Ovary (tissue), 7 donors: ENCODE measurements at regions not wholly inside any gene's neighbourhood (a gene's known extent, or its start where the extent isn't known, plus 50 kb on each side); places are given as distances from the start of the nearest gene placed in this dataset.

Source experiments
- DNase-seq, 5 donors: peaks; one replicate each; pipeline ENCODE4 v3.0.0-alpha.2; 2019 to 2020
- H3K27ac ChIP-seq, 2 donors: fragments of 200-600 bp; one replicate each; pipeline versions ENCODE4 v1.5.1 to v1.8.0; 2019 to 2022
- H3K27me3 ChIP-seq: fragments of 200-600 bp; one replicate; pipeline ENCODE4 v1.8.0; 2022
- H3K36me3 ChIP-seq: fragments of 200-600 bp; sonication (generic); one replicate; pipeline ENCODE4 v1.5.1; 2019
- H3K4me1 ChIP-seq: one replicate; pipeline ENCODE4 v1.8.1; 2013; ENCODE audit warnings: mild to moderate bottlenecking, moderate library complexity; ENCODE audit not compliant: insufficient read depth
- H3K4me3 ChIP-seq: fragments of 200-600 bp; sonication (generic); one replicate; pipeline ENCODE4 v1.5.1; 2017
- H3K9me3 ChIP-seq, 2 donors: fragments of 200-600 bp in 1 of 2; sonication (generic) in 1 of 2; one replicate each; pipeline versions ENCODE4 v1.5.1 to v1.8.1; 2013 to 2019; ENCODE audit warnings: mild to moderate bottlenecking in 1 of 2, moderate library complexity in 1 of 2
- CTCF ChIP-seq, 3 donors: fragments of 450-650 bp in 2 of 3; fragments of 200-600 bp in 1 of 3; IDR thresholded peaks; one replicate each; pipeline versions ENCODE4 v1.5.1 to v1.8.0; 2016 to 2022; ENCODE audit warnings: antibody characterized with exemption in 3 of 3, mild to moderate bottlenecking in 1 of 3
- EP300 ChIP-seq: sonication (generic); formaldehyde crosslinking; IDR thresholded peaks from one replicate; pipeline ENCODE4 v1.6.1; 2017; ENCODE audit warnings: antibody characterized with exemption
- POLR2A ChIP-seq: fragments of 450-650 bp; IDR thresholded peaks from one replicate; pipeline ENCODE4 v1.6.1; 2017; ENCODE audit warnings: antibody characterized with exemption, mild to moderate bottlenecking, moderate library complexity
- WGBS, 3 donors: extraction: QIAGEN DNeasy Blood & Tissue Kit in 1 of 3; methylation state at CpG; one replicate each; pipeline versions ENCODE4 v1.1.5 to v1.1.7; 2013 to 2017; 5-methylcytosine and 5-hydroxymethylcytosine counted together
- intact Hi-C, 4 donors: fragments of 100-400 bp; cut with DNase I; formaldehyde crosslinking; loops; one replicate each; pipeline versions ENCODE4 v1.11.0 to v1.15.1; 2022 to 2023
- donor health status: DM: no; HTN: no; CAD: no; lungs with moderate emphysema.
- donor health status: DM: no; HTN: no; CAD: no.
- donor health status: Bipolar disorder and iron deficiency.
- donor health status: DM: no; HTN: no; CAD: no.
- donor health status: DM: yes; HTN: yes; CAD: no.

GRCh38 chr1:201597551-201598230, 58.8 kb downstream of the NAV1 start:
- Histone ChIP-seq H3K27ac (no peak overlapping the region), H3K27me3 (no peaks in the 10 kb centered on the region), H3K4me1 (no peaks in the 10 kb centered on the region), H3K9me3 (no peaks in the 10 kb centered on the region), H3K36me3 (no peaks in the 10 kb centered on the region), H3K4me3 (no peak overlapping the region)
- 55 to 65% (median 59%) methylated on average over 15 of the region's 15 CpGs for WGBS, 3 donors
- peak in 1 of 5 donors; percentile 27 for DNase-seq
- TF ChIP-seq CTCF (IDR thresholded peaks at IDR 0.05), result no peak
- no peak for TF ChIP-seq POLR2A
- TF ChIP-seq EP300, result no peak
- intact Hi-C loops, result no loop called here

- Histone ChIP-seq H3K9me3 (no peaks in the 10 kb centered on the region), H3K4me1 (no peaks in the 10 kb centered on the region), H3K27ac (no peak overlapping the region), H3K27me3 (no peaks in the 10 kb centered on the region), H3K36me3 (no peaks in the 10 kb centered on the region), H3K4me3 (no peak overlapping the region)
- 80 to 87% (median 85%) methylated on average over 10 of the region's 10 CpGs for WGBS, 3 donors
- no peak for TF ChIP-seq EP300
- TF ChIP-seq POLR2A, result no peak
- no peak for TF ChIP-seq CTCF (IDR thresholded peaks at IDR 0.05)
- intact Hi-C loops, result no loop called here
- DNase-seq, result no peak
Observed at GRCh38 chr1:201598396-201598795, 59.5 kb downstream of the NAV1 start.

- intact Hi-C loops, result no loop called here
- no peaks in the 10 kb centered on the region for H3K36me3 ChIP-seq
- H3K9me3 ChIP-seq, result no peaks in the 10 kb centered on the region
- no peak overlapping the region for H3K4me3 ChIP-seq
- DNase-seq, result no peak
- no peaks in the 10 kb centered on the region for H3K27me3 ChIP-seq
- H3K4me1 ChIP-seq, result no peaks in the 10 kb centered on the region
- no peak overlapping the region for H3K27ac ChIP-seq
- no peak for TF ChIP-seq CTCF (IDR thresholded peaks at IDR 0.05)
- TF ChIP-seq POLR2A, result no peak
- no peak for TF ChIP-seq EP300
- WGBS, 3 donors, result 22 to 28% (median 27%) methylated on average over 1 of the region's 1 CpG
Observed at GRCh38 chr1:201598973-201599372, 60.0 kb downstream of the NAV1 start.

GRCh38 chr1:201599548-201599947, 60.6 kb downstream of the NAV1 start:
- no peaks in the 10 kb centered on the region for H3K36me3 ChIP-seq
- intact Hi-C loops, result no loop called here
- H3K4me3 ChIP-seq, result no peak overlapping the region
- H3K9me3 ChIP-seq, result no peaks in the 10 kb centered on the region
- WGBS, 3 donors, result 79 to 91% (median 81%) methylated on average over 8 of the region's 8 CpGs
- no peak for TF ChIP-seq EP300
- no peak overlapping the region for H3K27ac ChIP-seq
- no peak for DNase-seq
- no peaks in the 10 kb centered on the region for H3K4me1 ChIP-seq
- H3K27me3 ChIP-seq, result no peaks in the 10 kb centered on the region

- no peak overlapping the region for H3K4me3 ChIP-seq
- H3K9me3 ChIP-seq, result no peaks in the 10 kb centered on the region
- intact Hi-C loops, result no loop called here
- H3K27ac ChIP-seq, result no peak overlapping the region
- no peaks in the 10 kb centered on the region for H3K4me1 ChIP-seq
- 59 to 71% (median 62%) methylated on average over 7 of the region's 7 CpGs for WGBS, 3 donors
- no peak for DNase-seq
- no peaks in the 10 kb centered on the region for H3K27me3 ChIP-seq
- no peaks in the 10 kb centered on the region for H3K36me3 ChIP-seq
- TF ChIP-seq EP300, result no peak
- TF ChIP-seq CTCF (IDR thresholded peaks at IDR 0.05), result no peak
- no peak for TF ChIP-seq POLR2A
Observed at GRCh38 chr1:201602413-201603265, 63.7 kb downstream of the NAV1 start.
